NCI-H1105 (cell line): ENCODE measurements at regions not wholly inside any gene's neighbourhood (a gene's known extent, or its start where the extent isn't known, plus 50 kb on each side); places are given as distances from the start of the nearest gene placed in this dataset.

ENCODE experiments used
- DNase-seq: peaks from one replicate; lab custom pipeline; 2025; lab: John Stamatoyannopoulos, UW

GRCh38 chr5:129341306-129341705, 118.8 kb upstream of the ADAMTS19 start:
- no peak for DNase-seq

GRCh38 chr5:129342796-129343195, 117.3 kb upstream of the ADAMTS19 start:
- DNase-seq, result no peak

GRCh38 chr5:129345213-129345924, 114.7 kb upstream of the ADAMTS19 start:
- DNase-seq, result no peak

GRCh38 chr5:129356846-129357245, 103.3 kb upstream of the ADAMTS19 start:
- DNase-seq, result no peak

GRCh38 chr5:129358069-129358468, 102.0 kb upstream of the ADAMTS19 start:
- no peak for DNase-seq

GRCh38 chr5:129359450-129359849, 100.6 kb upstream of the ADAMTS19 start:
- no peak for DNase-seq

GRCh38 chr5:129361441-129362025, 98.6 kb upstream of the ADAMTS19 start:
- DNase-seq, result no peak

- no peak for DNase-seq
Measured at GRCh38 chr5:129362456-129362855, 97.6 kb upstream of the ADAMTS19 start.

- no peak for DNase-seq
Measured at GRCh38 chr5:129363991-129364390, 96.1 kb upstream of the ADAMTS19 start.

- no peak for DNase-seq
Measured at GRCh38 chr5:129367883-129368282, 92.2 kb upstream of the ADAMTS19 start.

- DNase-seq, result no peak
Measured at GRCh38 chr5:129372025-129372424, 88.1 kb upstream of the ADAMTS19 start.

GRCh38 chr5:129377504-129377903, 82.6 kb upstream of the ADAMTS19 start:
- DNase-seq, result peak; percentile 70

GRCh38 chr5:129378961-129379360, 81.1 kb upstream of the ADAMTS19 start:
- DNase-seq, result no peak

GRCh38 chr5:129379406-129379805, 80.7 kb upstream of the ADAMTS19 start:
- no peak for DNase-seq

GRCh38 chr5:129382921-129383672, 77.0 kb upstream of the ADAMTS19 start:
- no peak for DNase-seq

GRCh38 chr5:129384193-129384592, 75.9 kb upstream of the ADAMTS19 start:
- no peak for DNase-seq

- no peak for DNase-seq
Measured at GRCh38 chr5:129384736-129385135, 75.4 kb upstream of the ADAMTS19 start.

- DNase-seq, result no peak
Measured at GRCh38 chr5:129387944-129388343, 72.2 kb upstream of the ADAMTS19 start.

- DNase-seq, result no peak
Measured at GRCh38 chr5:129392681-129393080, 67.4 kb upstream of the ADAMTS19 start.

- DNase-seq, result no peak
Measured at GRCh38 chr5:129395247-129395646, 64.9 kb upstream of the ADAMTS19 start.

GRCh38 chr5:129398026-129398678, 61.9 kb upstream of the ADAMTS19 start:
- no peak for DNase-seq

- DNase-seq, result no peak
Measured at GRCh38 chr5:129399069-129399468, 61.0 kb upstream of the ADAMTS19 start.
